Stimulated activated effector memory CD8-positive, alpha-beta T cell treated with anti-CD3 and anti-CD28 coated beads, Interleukin-12 subunit alpha, Interleukin-12 subunit beta, amount 100 ng/mL, for 72 hours (primary cell): ENCODE measurements at regions not wholly inside any gene's neighbourhood (a gene's known extent, or its start where the extent isn't known, plus 50 kb on each side); places are given as distances from the start of the nearest gene placed in this dataset.

ENCODE experiments used
- ATAC-seq: fragments of 150-1000 bp; cut with Tn5 transposase; 2 replicates; pipeline ENCODE4 v1.10.0; 2021
- DNase-seq, 2 donors: peaks; one replicate each; pipeline ENCODE4 v3.0.0; 2021 to 2022; ENCODE audit warnings: low spot score in 2 of 2
- H3K27ac Mint-ChIP-seq: one replicate; pipeline ENCODE4 v1.8.0; 2022; ENCODE audit warnings: mild to moderate bottlenecking, mixed read lengths
- H3K36me3 Mint-ChIP-seq: one replicate; pipeline ENCODE4 v1.8.0; 2022; ENCODE audit warnings: mild to moderate bottlenecking, mixed read lengths
- H3K4me1 Mint-ChIP-seq: one replicate; pipeline ENCODE4 v1.8.0; 2022; ENCODE audit warnings: mixed read lengths
- H3K4me3 Mint-ChIP-seq: one replicate; pipeline ENCODE4 v1.8.0; 2022; ENCODE audit warnings: mild to moderate bottlenecking, mixed read lengths
- H3K9me3 Mint-ChIP-seq: one replicate; pipeline ENCODE4 v1.8.0; 2022; ENCODE audit warnings: mixed read lengths

- Mint-ChIP-seq H3K9me3 (peaks cover 3% of the 10 kb centered on the region), H3K4me3 (no peak overlapping the region), H3K4me1 (no peaks in the 10 kb centered on the region), H3K36me3 (no peaks in the 10 kb centered on the region), H3K27ac (no peak overlapping the region)
- ATAC-seq (no peak), DNase-seq (no peak)
These were observed 349.1 kb upstream of the EEF2KMT start for GRCh38 chr16:5446623-5447240.

- DNase-seq (no peak), ATAC-seq (no peak)
- Mint-ChIP-seq H3K27ac (no peak overlapping the region), H3K4me3 (no peak overlapping the region), H3K36me3 (no peaks in the 10 kb centered on the region), H3K9me3 (peaks cover 9% of the 10 kb centered on the region), H3K4me1 (no peaks in the 10 kb centered on the region)
These were observed 346.6 kb upstream of the EEF2KMT start for GRCh38 chr16:5444189-5444588.

- no peak for ATAC-seq
- Mint-ChIP-seq H3K4me1 (no peaks in the 10 kb centered on the region), H3K9me3 (peaks cover 16% of the 10 kb centered on the region), H3K36me3 (no peaks in the 10 kb centered on the region), H3K27ac (no peak overlapping the region), H3K4me3 (no peak overlapping the region)
- no peak for DNase-seq
These were observed 345.4 kb upstream of the EEF2KMT start for GRCh38 chr16:5442986-5443385.

GRCh38 chr16:5442054-5442453, 344.5 kb upstream of the EEF2KMT start:
- no peaks in the 10 kb centered on the region for H3K4me1 Mint-ChIP-seq
- no peaks in the 10 kb centered on the region for H3K36me3 Mint-ChIP-seq
- peaks cover 18% of the 10 kb centered on the region for H3K9me3 Mint-ChIP-seq
- no peak overlapping the region for H3K4me3 Mint-ChIP-seq
- ATAC-seq = no peak
- no peak overlapping the region for H3K27ac Mint-ChIP-seq
- DNase-seq = no peak

GRCh38 chr16:5438591-5438990, 341.0 kb upstream of the EEF2KMT start:
- H3K4me1 Mint-ChIP-seq = no peaks in the 10 kb centered on the region
- H3K27ac Mint-ChIP-seq = no peak overlapping the region
- no peak overlapping the region for H3K4me3 Mint-ChIP-seq
- DNase-seq = no peak
- ATAC-seq = no peak
- H3K36me3 Mint-ChIP-seq = no peaks in the 10 kb centered on the region
- H3K9me3 Mint-ChIP-seq = peaks cover 18% of the 10 kb centered on the region

GRCh38 chr16:5433587-5433986, 336.0 kb upstream of the EEF2KMT start:
- H3K4me1 Mint-ChIP-seq = no peaks in the 10 kb centered on the region
- no peak for DNase-seq
- no peaks in the 10 kb centered on the region for H3K36me3 Mint-ChIP-seq
- no peak overlapping the region for H3K27ac Mint-ChIP-seq
- no peak overlapping the region for H3K4me3 Mint-ChIP-seq
- ATAC-seq = no peak
- peaks cover 3% of the 10 kb centered on the region for H3K9me3 Mint-ChIP-seq

- DNase-seq (no peak), ATAC-seq (no peak)
- Mint-ChIP-seq H3K4me3 (no peak overlapping the region), H3K27ac (no peak overlapping the region), H3K4me1 (no peaks in the 10 kb centered on the region), H3K9me3 (no peaks in the 10 kb centered on the region), H3K36me3 (no peaks in the 10 kb centered on the region)
These were observed 334.6 kb upstream of the EEF2KMT start for GRCh38 chr16:5432166-5432565.

- Mint-ChIP-seq H3K9me3 (no peaks in the 10 kb centered on the region), H3K36me3 (no peaks in the 10 kb centered on the region), H3K4me1 (no peaks in the 10 kb centered on the region), H3K4me3 (no peak overlapping the region), H3K27ac (no peak overlapping the region)
- DNase-seq (no peak), ATAC-seq (no peak)
These were observed 333.0 kb upstream of the EEF2KMT start for GRCh38 chr16:5430598-5430997.

GRCh38 chr16:5428932-5429331, 331.3 kb upstream of the EEF2KMT start:
- no peaks in the 10 kb centered on the region for H3K36me3 Mint-ChIP-seq
- H3K9me3 Mint-ChIP-seq = no peaks in the 10 kb centered on the region
- no peaks in the 10 kb centered on the region for H3K4me1 Mint-ChIP-seq
- H3K4me3 Mint-ChIP-seq = no peak overlapping the region
- DNase-seq = no peak
- ATAC-seq = no peak
- H3K27ac Mint-ChIP-seq = no peak overlapping the region

- Mint-ChIP-seq H3K4me3 (no peak overlapping the region), H3K4me1 (no peaks in the 10 kb centered on the region), H3K36me3 (no peaks in the 10 kb centered on the region), H3K9me3 (no peaks in the 10 kb centered on the region), H3K27ac (no peak overlapping the region)
- DNase-seq (no peak), ATAC-seq (no peak)
These were observed 330.0 kb upstream of the EEF2KMT start for GRCh38 chr16:5427571-5427970.

- H3K27ac Mint-ChIP-seq = no peak overlapping the region
- H3K36me3 Mint-ChIP-seq = no peaks in the 10 kb centered on the region
- no peak for ATAC-seq
- DNase-seq = no peak
- H3K4me3 Mint-ChIP-seq = no peak overlapping the region
- H3K4me1 Mint-ChIP-seq = no peaks in the 10 kb centered on the region
- H3K9me3 Mint-ChIP-seq = peaks cover 2% of the 10 kb centered on the region
These were observed 325.3 kb upstream of the EEF2KMT start for GRCh38 chr16:5422643-5423496.

GRCh38 chr16:5422047-5422446, 324.5 kb upstream of the EEF2KMT start:
- H3K36me3 Mint-ChIP-seq = no peaks in the 10 kb centered on the region
- H3K27ac Mint-ChIP-seq = no peak overlapping the region
- peaks cover 2% of the 10 kb centered on the region for H3K9me3 Mint-ChIP-seq
- ATAC-seq (no peak), DNase-seq (no peak)
- no peaks in the 10 kb centered on the region for H3K4me1 Mint-ChIP-seq
- H3K4me3 Mint-ChIP-seq = no peak overlapping the region

GRCh38 chr16:5416013-5416412, 318.4 kb upstream of the EEF2KMT start:
- Mint-ChIP-seq H3K27ac (no peak overlapping the region), H3K9me3 (peaks cover 5% of the 10 kb centered on the region)
- no peak for ATAC-seq

GRCh38 chr16:5415123-5415522, 317.5 kb upstream of the EEF2KMT start:
- peaks cover 5% of the 10 kb centered on the region for H3K9me3 Mint-ChIP-seq

More at GRCh38 chr16:5416013-5416412, 318.4 kb upstream of the EEF2KMT start:
- no peak for DNase-seq
- H3K4me1 Mint-ChIP-seq = no peaks in the 10 kb centered on the region
- H3K4me3 Mint-ChIP-seq = no peak overlapping the region
- H3K36me3 Mint-ChIP-seq = no peaks in the 10 kb centered on the region

GRCh38 chr16:5412731-5413130, 315.1 kb upstream of the EEF2KMT start:
- Mint-ChIP-seq H3K27ac (no peak overlapping the region), H3K4me1 (no peaks in the 10 kb centered on the region), H3K36me3 (no peaks in the 10 kb centered on the region), H3K9me3 (peaks cover 3% of the 10 kb centered on the region), H3K4me3 (no peak overlapping the region)
- DNase-seq = no peak
- no peak for ATAC-seq

More at GRCh38 chr16:5415123-5415522, 317.5 kb upstream of the EEF2KMT start:
- H3K27ac Mint-ChIP-seq = no peak overlapping the region
- DNase-seq = no peak
- H3K4me1 Mint-ChIP-seq = no peaks in the 10 kb centered on the region
- no peak for ATAC-seq
- no peak overlapping the region for H3K4me3 Mint-ChIP-seq
- no peaks in the 10 kb centered on the region for H3K36me3 Mint-ChIP-seq

GRCh38 chr16:5398203-5398602, 300.6 kb upstream of the EEF2KMT start:
- Mint-ChIP-seq H3K36me3 (no peaks in the 10 kb centered on the region), H3K27ac (no peak overlapping the region), H3K4me3 (no peak overlapping the region), H3K9me3 (peaks cover 6% of the 10 kb centered on the region), H3K4me1 (peaks cover 5% of the 10 kb centered on the region)
- DNase-seq (no peak), ATAC-seq (no peak)
